Caco-2 (cell line): ENCODE measurements at regions not wholly inside any gene's neighbourhood (a gene's known extent, or its start where the extent isn't known, plus 50 kb on each side); places are given as distances from the start of the nearest gene placed in this dataset.

Source experiments
- BruUV-seq: library from RNA; stranded (reverse); fragments of 400-500 nt; replicated peaks from 2 replicates; lab custom pipeline; 2021; lab: Mats Ljungman, UMichigan
- CTCF ChIA-PET: fragments of 300-600 bp; sonication (Branson Sonifier 250); formaldehyde crosslinking; loops from one replicate; lab custom pipeline; 2022; ENCODE audit warnings: antibody characterized with exemption; lab: Charles Lee
- POLR2A ChIA-PET: fragments of 300-600 bp; sonication (Branson Sonifier 250); formaldehyde crosslinking; loops from one replicate; lab custom pipeline; 2022; ENCODE audit warnings: antibody characterized with exemption; lab: Charles Lee
- DNase-seq, 2 experiments: peaks; one replicate each; pipeline versions ENCODE4 v3.0.0 to v3.0.0-alpha.2; 2020 to 2022
- H3K27me3 ChIP-seq: replicated peaks from 2 replicates; pipeline ENCODE4 v1.6.0; 2011; ENCODE audit warnings: low read length; ENCODE audit not compliant: control insufficient read depth, insufficient read depth
- H3K36me3 ChIP-seq: 2 replicates; pipeline ENCODE4 v1.5.1; 2011; ENCODE audit warnings: low read length; ENCODE audit not compliant: control insufficient read depth, insufficient read depth
- H3K4me1 ChIP-seq: fragments of 250-450 bp; sonication (Bioruptor Pico); 2 replicates; pipeline ENCODE4 v1.5.1; 2020; ENCODE audit warnings: mild to moderate bottlenecking
- H3K4me3 ChIP-seq: 2 replicates; pipeline ENCODE4 v1.5.1; 2011; ENCODE audit warnings: low read depth, mild to moderate bottlenecking, control low read depth, low read length
- H3K9me3 ChIP-seq: fragments of 250-450 bp; sonication (Bioruptor Pico); 2 replicates; pipeline ENCODE4 v1.5.1; 2020; ENCODE audit warnings: mild to moderate bottlenecking, moderate library complexity
- H3K27ac Mint-ChIP-seq: one replicate; pipeline ENCODE4 v1.8.0; 2022; ENCODE audit warnings: mixed read lengths; ENCODE audit not compliant: unreplicated experiment
- H3K27me3 Mint-ChIP-seq: one replicate; pipeline ENCODE4 v1.8.0; 2022; ENCODE audit warnings: mixed read lengths; ENCODE audit not compliant: insufficient read depth, unreplicated experiment
- H3K36me3 Mint-ChIP-seq: one replicate; pipeline ENCODE4 v1.8.0; 2022; ENCODE audit warnings: mild to moderate bottlenecking, mixed read lengths; ENCODE audit not compliant: insufficient read depth, unreplicated experiment
- H3K4me1 Mint-ChIP-seq: one replicate; pipeline ENCODE4 v1.8.0; 2022; ENCODE audit warnings: low read depth, mixed read lengths; ENCODE audit not compliant: unreplicated experiment
- H3K4me3 Mint-ChIP-seq: one replicate; pipeline ENCODE4 v1.8.0; 2022; ENCODE audit warnings: mild to moderate bottlenecking, moderate library complexity, mixed read lengths; ENCODE audit not compliant: unreplicated experiment
- H3K9me3 Mint-ChIP-seq: one replicate; pipeline ENCODE4 v1.8.0; 2022; ENCODE audit warnings: mixed read lengths; ENCODE audit not compliant: unreplicated experiment
- CTCF ChIP-seq, 2 experiments: fragments of 200-600 bp in 1 of 2; IDR thresholded peaks; 1 replicate in 1 of 2; 2 replicates in 1 of 2; pipeline versions ENCODE4 v1.5.1 to v1.8.0; 2011 to 2022; ENCODE audit warnings: antibody characterized with exemption in 1 of 2, control low read depth in 1 of 2, inconsistent platforms in 1 of 2, low read depth in 1 of 2, low read length in 1 of 2, mild to moderate bottlenecking in 1 of 2, moderate library complexity in 1 of 2; ENCODE audit not compliant: insufficient read depth in 1 of 2, severe bottlenecking in 1 of 2, unreplicated experiment in 1 of 2
- intact Hi-C: fragments of 100-400 bp; cut with micrococcal nuclease; formaldehyde crosslinking; loops from one replicate; pipeline ENCODE4 v1.10.0; 2022; ENCODE audit not compliant: unreplicated experiment

- Mint-ChIP-seq H3K27me3 (no peaks in the 10 kb centered on the region), H3K27ac (no peak overlapping the region), H3K4me1 (peaks cover 4% of the 10 kb centered on the region), H3K9me3 (no peaks in the 10 kb centered on the region), H3K4me3 (no peak overlapping the region), H3K36me3 (no peaks in the 10 kb centered on the region)
- POLR2A ChIA-PET = no interaction called here
- Histone ChIP-seq H3K4me3 (no peak overlapping the region), H3K36me3 (no peaks in the 10 kb centered on the region), H3K27me3 (no peaks in the 10 kb centered on the region), H3K4me1 (no peaks in the 10 kb centered on the region), H3K9me3 (no peaks in the 10 kb centered on the region)
- TF ChIP-seq CTCF (IDR thresholded peaks at IDR 0.05; ENCODE audit: insufficient read depth in 1 of 2, low read depth in 1 of 2, low read length in 1 of 2, severe bottlenecking in 1 of 2, unreplicated experiment in 1 of 2) = no peak
- intact Hi-C loops = no loop called here
- DNase-seq = no peak
- CTCF ChIA-PET = interaction anchor here (0.6 kb wide), 1 partner anchor 185 kb away, joined by 3 read pairs; no protein-coding TSS in a partner anchor
- BruUV-seq = no TSS peak
These were observed 95.6 kb upstream of the TPM1 start for GRCh38 chr15:62946940-62947339.

GRCh38 chr15:62950462-62950931 is 92.0 kb upstream of the TPM1 start:
- DNase-seq = no peak
- H3K27me3 ChIP-seq = no peaks in the 10 kb centered on the region
- Mint-ChIP-seq H3K9me3 (no peaks in the 10 kb centered on the region), H3K27ac (no peak overlapping the region), H3K27me3 (no peaks in the 10 kb centered on the region), H3K4me1 (peaks cover 4% of the 10 kb centered on the region), H3K4me3 (no peak overlapping the region), H3K36me3 (no peaks in the 10 kb centered on the region)
- no peak overlapping the region for H3K4me3 ChIP-seq
- H3K36me3 ChIP-seq = no peaks in the 10 kb centered on the region
- no TSS peak for BruUV-seq
- intact Hi-C loops = no loop called here
- H3K9me3 ChIP-seq = no peaks in the 10 kb centered on the region
- POLR2A ChIA-PET = interaction anchor here (0.6 kb wide), 1 partner anchor 19 kb away, joined by 3 read pairs; no protein-coding TSS in a partner anchor
- no peak for TF ChIP-seq CTCF (IDR thresholded peaks at IDR 0.05; ENCODE audit: insufficient read depth in 1 of 2, low read depth in 1 of 2, low read length in 1 of 2, severe bottlenecking in 1 of 2, unreplicated experiment in 1 of 2)
- CTCF ChIA-PET = no interaction called here
- H3K4me1 ChIP-seq = no peaks in the 10 kb centered on the region

- no peak overlapping the region for H3K27ac Mint-ChIP-seq
- CTCF ChIA-PET = no interaction called here
- no peaks in the 10 kb centered on the region for H3K9me3 ChIP-seq
- DNase-seq = no peak
- H3K27me3 Mint-ChIP-seq = no peaks in the 10 kb centered on the region
- no peaks in the 10 kb centered on the region for H3K4me1 ChIP-seq
- no peaks in the 10 kb centered on the region for H3K36me3 Mint-ChIP-seq
- no peaks in the 10 kb centered on the region for H3K36me3 ChIP-seq
- peaks cover 7% of the 10 kb centered on the region for H3K4me1 Mint-ChIP-seq
- intact Hi-C loops = no loop called here
- no peaks in the 10 kb centered on the region for H3K27me3 ChIP-seq
- POLR2A ChIA-PET = no interaction called here
- TF ChIP-seq CTCF (IDR thresholded peaks at IDR 0.05; ENCODE audit: insufficient read depth in 1 of 2, low read depth in 1 of 2, low read length in 1 of 2, severe bottlenecking in 1 of 2, unreplicated experiment in 1 of 2) = no peak
- BruUV-seq = no TSS peak
- no peaks in the 10 kb centered on the region for H3K9me3 Mint-ChIP-seq
- H3K4me3 Mint-ChIP-seq = no peak overlapping the region
- no peak overlapping the region for H3K4me3 ChIP-seq
These were observed 91.1 kb upstream of the TPM1 start for GRCh38 chr15:62951481-62951880.
